Embryonic facial prominence (tissue), 1 donor: ENCODE measurements at regions not wholly inside any gene's neighbourhood (a gene's known extent, or its start where the extent isn't known, plus 50 kb on each side); places are given as distances from the start of the nearest gene placed in this dataset.

ENCODE experiments used
- DNase-seq: peaks from one replicate; pipeline ENCODE4 v3.0.0-alpha.2; 2016; ENCODE audit errors: extremely low spot score

DNA sequence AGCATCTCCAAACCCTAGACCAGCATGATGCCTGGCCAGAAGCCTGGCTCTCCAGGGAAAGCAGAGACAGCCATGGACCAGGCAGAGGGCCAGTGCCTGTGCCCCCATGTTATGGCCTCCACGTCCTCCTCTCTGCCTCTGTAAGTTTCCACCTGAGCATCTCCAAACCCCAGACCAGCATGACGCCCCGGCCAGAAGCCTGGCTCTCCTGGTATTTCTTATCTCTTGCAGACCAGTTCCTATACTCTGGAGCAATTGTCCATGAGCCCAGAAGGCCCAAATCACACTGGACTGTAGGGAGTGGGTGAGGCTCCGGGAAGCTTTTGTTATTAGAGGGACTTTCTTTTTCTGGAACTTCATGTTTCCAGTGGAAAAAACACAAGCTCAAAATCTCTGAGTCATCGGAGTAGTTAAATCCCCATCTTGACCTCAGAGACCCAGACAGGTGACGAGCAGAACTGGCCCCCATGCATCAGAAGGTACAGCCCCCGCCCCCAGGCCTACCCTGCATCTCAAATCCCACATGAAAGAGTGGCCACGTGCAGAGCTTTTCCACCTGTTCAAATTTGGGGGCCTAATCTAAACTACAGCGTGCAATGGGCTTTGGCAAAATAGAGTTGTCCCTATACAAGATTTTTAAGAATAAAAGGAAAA lies 110.2 kb upstream of the FOXQ1 start:
- no peak for DNase-seq

DNA sequence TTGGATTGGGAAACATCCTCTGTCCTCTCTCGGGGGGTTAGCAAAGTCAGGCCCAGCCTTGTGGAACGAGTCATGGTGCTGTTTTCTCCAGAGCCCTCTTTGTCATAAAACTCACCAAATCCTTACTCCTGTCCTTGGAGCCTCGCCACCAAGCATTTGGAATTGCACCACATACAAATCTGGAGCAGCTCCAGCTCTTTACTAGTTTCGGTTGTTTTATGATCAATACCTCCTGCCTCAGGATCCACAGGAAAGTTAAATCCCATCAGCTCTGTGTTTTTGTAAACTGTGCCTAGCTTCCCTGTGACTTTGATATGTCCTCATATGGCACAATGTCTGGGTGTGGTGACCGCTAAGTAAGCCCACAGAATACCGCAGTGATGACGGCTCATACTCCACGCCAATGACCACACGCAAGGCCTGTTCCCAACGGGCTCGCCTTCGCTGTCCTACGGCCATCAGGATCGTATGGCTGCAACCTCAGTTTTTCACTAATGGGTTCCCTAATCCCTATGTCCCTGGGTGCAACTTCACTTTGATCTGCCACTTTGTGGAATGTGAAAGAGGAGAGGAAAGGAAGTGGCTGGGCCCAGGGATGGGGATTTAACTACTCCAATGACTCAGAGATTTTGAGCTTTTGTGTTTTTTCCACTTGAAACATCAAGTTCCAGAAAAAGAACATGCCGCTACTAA lies 111.3 kb upstream of the FOXQ1 start:
- no peak for DNase-seq

DNA sequence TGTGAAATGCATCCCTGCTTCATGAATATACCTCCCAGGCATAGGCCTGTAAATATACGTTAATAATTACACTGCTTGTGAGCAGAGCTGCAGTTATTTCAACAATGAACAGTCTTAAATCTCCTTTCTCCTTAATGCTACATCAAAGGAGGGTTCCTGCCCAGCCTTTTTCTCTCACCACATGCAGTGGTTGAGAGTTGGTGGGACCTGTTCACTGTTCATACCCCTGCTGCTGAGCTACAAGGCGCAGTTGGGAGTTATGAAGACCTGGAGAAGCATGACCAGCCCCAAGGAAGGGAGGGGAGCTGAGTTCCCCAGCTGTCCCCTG lies 111.9 kb upstream of the FOXQ1 start:
- no peak for DNase-seq

DNA sequence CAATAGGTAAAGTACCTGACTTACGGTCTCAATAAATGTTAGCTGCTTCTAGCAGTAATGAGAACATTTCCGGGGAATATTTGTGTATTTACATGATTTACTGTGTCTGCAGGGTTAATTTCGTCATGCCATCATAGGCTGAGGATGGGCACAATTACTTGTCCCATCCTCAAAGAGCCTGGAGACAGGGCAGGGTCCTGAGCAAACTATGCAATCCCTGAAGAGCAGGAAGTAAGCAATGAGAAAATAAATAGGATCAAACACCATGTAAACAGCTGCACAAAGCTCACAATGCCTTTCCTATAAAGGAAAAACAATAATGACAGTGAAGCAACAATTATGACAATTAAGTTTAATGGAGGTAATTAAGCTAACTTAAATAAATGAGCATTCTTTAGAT lies 114.6 kb upstream of the FOXQ1 start:
- no peak for DNase-seq

DNA sequence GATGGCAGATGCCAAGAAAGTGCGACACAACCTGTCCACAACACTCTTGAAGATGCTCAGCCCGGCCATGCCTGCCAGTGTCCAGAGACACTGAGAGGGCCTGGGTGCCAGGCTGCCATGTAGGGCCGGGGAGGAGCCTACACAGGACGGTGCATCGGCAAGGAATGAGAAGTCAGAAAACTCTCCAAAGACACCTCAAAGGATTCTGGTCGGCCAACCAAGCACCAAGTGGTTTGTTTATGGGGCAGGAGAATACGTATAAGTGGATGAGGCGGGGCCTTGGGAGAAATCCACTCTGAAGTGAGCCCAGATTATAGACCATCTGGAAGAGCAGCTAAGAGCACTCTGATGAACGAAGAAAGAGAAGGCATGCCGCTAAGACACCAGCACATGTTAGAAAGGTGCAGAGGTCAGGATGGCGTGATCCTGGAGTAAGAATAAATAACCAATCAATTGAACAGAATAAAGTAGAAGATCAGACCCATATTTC lies 120.7 kb upstream of the FOXQ1 start:
- DNase-seq, result no peak

DNA sequence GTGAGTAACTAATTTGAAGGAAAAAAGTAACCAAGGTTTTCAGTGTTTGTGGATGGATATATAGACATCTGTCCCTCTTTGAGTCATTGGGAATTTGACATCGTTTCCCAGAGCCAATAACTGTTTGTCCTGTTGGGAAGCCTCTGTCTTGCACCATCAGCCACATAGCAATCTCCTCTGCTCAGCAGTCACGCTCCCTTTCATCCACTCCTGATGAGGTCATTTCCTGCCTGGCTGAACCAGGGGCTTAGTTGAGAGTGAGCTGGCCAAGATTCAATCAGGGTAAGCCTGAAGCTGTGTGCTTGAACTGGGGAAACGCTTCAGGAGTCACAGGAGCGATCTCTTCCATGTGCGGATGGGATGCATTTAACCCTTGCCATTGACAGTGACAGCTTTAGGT lies 121.5 kb upstream of the FOXQ1 start:
- DNase-seq, result no peak

DNA sequence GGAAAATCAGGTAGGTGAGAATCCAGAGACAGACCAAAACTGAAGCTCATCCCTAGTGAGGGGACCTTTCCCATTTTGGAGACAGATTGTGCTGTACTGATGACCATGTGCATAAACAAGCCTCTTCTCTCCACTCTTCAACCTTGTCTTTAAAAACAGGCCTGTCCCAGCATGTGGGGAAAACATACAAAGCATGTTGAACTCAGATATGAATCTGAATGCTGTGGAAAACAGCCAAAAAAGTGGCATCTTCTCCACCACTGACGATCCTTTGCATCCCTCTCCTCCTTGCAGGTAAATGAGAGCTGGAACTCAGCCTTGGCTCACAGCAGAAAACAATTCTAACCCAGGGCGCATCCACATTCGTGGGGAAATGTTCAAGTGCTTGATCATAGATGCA lies 123.7 kb upstream of the FOXQ1 start:
- DNase-seq, result no peak

DNA sequence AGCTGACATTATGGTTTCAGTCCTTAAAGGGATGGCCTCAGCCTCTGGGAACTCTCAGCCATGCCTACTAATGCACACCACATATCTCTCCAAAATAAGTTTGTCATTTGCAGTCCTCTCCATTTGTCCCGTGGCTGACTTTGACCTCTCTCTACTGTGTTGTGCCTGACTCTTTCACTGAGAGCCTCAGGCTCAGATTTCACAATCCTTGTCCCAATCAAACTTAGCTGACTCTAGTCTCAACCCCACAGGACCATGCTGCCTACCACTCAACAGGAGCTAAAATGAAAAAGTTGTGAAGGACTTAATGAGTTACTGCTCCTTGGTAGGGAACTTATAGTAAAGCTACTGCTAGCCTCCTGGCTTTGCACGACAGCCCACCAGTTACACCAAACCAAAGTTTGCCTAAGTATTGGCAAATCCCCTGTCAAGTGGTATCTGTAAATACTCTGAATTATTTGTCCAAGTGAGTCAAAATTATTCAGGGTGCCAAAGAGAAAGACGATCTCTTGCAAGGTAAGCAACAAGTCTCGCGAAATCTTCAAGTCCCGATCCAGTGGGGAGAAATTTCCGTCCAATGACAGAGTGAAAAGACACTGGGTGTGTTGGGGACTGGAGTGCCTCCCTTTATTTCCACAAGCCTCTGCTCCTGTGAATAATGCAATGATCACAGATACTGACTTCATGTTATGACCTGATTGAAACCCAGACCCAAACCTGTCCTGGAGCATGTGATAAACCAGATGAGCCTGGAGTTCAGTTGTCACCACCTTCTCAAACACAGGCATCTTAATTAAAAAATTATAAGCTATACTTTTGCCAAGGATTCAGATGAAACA lies 124.4 kb upstream of the FOXQ1 start:
- DNase-seq, result no peak

DNA sequence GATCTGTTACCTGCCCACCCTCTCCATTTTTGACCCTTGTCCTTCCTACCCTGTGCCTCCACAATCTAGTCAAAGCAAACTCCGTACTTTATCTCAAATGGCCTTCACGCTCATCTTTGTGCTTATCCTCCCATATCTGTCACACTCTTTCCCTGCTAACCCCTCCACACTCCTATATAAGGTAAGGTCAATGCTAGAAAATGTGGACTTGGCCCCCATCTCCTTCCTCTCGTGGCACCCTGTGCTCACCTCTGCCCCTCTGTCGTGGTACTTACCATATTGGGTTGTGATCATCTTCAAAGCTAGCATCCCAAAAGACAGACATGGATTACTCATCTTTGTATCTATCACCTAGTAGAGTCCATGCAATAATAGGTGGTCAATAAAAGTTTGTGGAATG lies 127.6 kb upstream of the FOXQ1 start:
- no peak for DNase-seq

DNA sequence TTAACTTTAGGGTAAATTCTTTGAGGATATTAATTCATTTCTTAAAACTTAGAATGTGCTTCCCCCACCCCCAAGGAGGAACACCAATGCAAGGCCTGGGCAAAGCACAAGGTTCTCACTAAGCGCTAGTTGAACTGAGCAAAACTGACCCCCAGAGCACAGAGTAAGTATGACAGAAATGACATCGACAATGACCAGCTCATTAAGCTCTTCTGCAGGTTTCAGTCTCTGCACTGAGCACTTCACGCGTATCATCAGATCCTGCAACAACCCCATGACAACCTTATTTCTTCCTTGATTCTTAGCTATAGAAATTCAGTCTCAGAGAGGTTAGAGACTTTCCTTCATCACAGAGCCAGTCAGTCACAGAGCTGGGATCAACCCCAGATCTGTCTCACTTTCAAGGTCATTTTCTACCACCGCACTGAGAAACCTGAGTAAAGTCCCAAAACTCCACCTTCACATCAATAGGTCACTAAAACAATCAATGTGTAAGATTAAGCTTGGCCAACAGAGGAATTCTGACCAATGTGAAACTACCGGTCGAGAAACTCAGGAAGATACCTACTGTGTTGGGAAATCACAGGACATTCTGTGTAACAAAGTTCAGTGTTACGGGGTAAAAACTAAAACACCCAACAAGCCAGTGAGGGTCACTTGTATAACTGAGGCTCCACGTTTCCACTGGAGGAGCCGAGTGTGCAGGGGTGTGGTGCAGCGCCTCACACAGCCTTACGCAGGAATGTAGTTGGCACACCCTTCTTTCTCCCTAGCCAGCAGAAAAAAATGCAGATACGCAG lies 129.0 kb upstream of the FOXQ1 start:
- DNase-seq, result no peak

DNA sequence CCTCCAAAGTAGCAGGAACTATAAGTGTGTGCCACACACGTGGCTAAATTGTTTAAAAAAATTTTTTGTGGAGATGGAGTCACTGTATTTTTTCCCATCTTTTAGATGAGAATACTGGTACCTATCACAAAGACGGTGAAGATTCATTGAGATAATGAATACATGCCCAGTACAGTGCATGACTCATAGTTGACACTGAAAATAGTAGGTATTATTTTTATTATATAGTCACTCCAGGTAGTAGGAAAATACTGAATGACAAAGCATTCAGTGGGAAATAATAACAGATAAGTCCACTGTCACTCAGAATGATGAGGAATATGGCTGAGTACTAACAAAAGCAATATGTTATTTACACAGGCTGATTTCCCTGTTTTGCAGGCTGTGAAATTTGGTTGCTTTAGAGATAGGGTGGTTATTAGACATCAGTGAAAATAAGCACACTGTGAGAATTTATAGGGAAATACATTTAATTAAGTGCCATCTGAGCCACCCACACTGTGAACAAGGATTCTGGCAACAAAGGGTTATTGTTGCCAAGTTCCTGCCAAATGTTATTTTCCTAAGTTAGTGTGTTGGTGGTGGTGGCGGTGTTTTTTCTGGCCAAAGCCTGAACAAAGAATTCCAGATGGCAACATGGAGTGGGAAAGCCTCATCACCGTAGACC lies 129.8 kb upstream of the FOXQ1 start:
- no peak for DNase-seq

DNA sequence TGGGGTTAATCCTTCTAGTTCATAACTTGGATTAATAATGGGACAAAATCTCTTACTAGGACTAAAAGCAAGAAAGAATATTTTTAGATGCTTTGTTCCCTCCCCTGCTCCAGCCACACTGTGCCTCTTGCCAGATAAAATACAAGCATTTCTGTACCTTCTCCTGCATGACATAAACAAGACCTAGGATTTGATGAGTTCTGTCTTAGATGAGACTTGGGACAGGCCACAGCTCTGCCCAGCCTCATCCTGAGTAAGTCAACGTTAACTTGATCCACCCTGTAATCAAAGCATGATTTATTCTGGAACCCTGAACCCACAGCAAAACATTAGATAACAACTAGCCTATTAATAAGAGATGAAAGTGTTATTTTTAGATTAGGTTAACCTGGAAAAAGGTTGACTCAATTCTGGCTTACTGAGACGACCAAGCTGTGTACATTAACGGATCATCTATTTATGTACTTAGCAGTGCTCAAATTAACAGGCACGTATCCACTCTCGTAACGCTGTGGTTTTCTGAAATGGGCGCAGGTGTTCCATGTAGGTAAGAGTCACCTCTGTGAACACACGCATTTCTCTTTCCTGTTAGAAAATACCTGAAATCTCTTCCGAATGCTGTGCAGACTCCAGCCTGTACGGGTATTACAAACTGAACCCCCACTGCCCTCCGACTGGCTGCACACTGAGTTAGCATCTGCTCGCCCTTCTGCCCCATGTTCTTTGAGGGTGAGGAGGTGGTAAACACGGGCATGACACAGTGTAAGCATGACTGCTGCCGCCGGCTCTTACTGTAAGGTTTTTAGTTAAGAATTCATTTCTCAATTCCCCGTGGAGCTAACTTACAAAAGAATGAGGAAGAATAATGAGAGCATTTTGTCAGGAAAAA lies 132.1 kb upstream of the FOXQ1 start:
- DNase-seq, result no peak

DNA sequence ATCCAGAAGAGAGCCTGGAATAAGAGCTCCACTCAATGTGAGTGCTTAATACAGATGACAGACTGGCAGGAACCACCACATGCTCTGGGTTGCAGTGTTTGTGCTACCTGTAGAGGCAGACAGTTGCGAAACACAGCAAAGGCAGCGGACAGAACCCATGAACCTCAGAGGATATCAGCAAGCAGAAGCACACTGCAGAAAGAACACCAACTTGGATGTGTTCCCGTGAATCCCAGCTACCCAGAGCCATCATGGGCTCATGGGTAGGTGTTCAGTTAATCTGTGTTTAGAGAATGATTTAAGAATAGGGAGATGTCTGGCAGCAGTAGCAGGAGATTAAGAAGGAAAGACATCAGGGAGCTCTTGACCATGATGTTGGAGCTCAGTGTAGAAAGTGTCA lies 133.3 kb upstream of the FOXQ1 start:
- DNase-seq, result no peak

DNA sequence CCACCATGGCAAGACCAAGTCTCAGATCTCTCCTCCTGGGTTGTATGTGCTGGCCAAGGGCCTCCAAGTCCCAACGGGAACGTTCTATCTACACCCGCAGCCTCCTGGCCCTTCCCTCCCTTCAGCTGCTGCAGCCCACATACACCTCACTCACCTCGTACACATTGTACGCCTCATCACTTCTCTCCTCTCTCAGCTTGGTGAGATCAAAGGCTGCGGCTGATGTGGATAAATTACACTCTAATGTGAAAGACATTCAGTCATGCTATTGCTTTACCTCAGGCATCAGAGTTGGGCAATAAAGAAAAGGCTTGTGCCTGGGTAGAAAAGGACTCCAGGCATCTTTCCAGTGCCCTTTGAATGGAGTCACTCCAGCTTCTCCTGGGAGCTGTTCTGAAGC lies 135.3 kb upstream of the FOXQ1 start:
- DNase-seq, result no peak

DNA sequence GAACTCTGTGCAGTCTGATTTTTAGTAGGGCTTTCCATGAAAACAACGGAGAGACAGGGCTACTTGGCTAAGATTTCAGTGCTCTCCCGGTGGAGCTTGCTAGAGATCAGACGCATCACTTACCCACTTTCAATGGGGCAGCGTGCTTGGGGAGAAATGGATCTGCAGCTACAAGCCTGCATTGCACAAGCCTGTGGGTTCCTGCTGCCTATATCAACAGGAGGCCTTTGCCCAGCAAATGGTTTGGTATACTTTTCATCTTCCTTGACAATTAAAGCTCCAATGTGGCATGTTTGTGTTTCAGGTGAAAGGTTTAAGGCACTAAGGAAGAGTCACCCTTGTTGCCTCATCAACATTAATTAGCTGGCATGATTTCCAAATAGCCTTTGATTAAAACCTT lies 136.0 kb upstream of the FOXQ1 start:
- no peak for DNase-seq

DNA sequence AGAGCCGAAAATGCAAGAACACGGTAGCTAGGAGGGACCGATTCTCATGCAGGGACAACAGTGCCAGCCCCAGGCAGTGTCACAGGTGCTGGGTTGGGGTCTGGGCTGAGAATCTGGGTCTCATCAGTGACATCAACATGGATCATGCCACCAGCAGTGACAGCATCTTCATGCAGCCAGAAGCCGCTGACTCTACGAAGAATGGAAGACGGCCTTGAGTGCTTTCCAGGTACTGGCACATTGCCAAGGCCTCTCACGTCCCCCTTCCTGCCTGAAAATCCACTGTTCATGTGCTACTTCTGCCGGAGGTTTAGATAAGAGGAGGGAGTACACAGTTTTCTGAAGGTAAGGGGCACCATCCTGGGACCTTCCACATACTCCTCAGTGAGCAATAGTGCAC lies 141.1 kb upstream of the FOXQ1 start:
- peak; percentile 22 for DNase-seq

DNA sequence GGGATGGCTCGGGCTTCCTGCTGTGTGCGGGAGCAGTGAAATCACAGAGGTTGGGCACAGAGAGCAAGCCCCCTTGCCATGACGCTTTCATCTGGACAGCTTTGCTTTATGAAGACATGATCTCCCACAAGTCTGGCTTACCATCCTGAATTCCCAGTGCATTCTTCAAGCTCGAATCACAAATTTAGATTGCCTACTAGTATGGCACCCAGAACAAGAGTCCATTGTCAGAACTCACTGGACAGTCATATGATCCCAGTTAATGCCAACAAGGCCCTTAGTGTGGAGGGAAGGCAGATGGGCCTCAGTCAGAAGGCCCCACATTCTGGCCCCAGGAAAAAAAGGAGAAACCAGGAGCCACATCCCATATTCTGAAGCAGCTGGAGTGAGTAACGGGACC lies 147.3 kb upstream of the FOXQ1 start:
- no peak for DNase-seq

DNA sequence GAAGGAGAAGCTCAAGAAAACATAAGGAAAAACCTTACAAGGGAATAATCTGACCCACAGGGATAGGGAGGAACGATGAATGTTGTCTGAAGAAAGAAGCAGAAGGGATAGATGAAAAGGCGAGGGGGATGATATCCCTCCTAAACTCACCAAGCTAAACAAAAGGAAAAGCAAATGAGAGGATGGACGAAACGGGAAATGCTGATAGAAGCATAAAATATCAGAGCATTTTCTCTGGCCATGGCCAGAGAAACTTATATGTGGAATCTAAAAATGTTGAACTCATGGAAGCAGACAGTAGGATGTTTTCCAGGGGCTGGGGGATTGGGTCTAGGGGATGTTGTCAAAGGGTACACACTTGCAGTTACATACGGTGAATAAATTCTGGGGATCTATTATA lies 148.4 kb upstream of the FOXQ1 start:
- DNase-seq, result no peak

DNA sequence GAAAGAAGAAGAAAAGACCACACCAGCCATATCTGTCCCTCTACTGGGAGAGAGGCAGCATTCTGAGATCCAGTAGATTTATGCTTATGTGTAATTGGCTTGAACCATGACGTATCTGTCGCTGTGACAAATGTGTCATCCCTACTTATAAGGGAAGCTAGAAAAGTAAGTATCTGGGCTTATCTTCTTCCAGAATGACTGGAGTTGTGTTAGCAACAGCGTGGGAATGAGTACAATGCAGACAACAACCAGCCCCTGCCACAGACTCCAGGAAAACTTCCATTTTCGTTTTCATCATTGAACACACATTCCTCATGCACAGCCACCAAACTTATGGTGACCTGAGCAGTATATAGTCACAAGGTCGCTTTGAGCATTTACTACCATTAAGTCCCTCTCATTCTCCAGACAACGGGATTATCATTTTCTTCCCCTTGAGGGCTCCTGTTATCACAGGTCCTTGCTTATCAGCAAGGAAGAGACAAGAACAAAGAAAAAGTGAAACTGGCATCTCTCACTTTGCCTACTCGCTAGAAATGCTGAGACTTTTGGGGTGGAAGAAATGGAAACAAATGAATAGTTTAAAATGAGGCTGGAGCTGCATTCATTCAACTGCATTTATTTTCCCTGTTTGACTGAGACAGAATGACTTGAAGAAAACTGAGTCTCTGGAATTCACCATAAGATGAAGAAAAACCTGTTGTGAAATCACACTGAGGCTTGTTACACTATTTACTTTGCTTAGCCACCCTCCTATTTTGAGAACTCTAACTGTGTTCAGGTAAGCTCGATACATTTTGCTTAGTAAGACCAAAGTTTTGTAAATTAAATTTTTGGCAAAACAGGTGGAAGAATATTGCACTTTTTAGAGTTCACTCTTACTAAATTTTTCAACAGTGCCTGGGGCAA lies 149.3 kb upstream of the FOXQ1 start:
- no peak for DNase-seq
